D341Med (cell line): ENCODE measurements at regions not wholly inside any gene's neighbourhood (a gene's known extent, or its start where the extent isn't known, plus 50 kb on each side); places are given as distances from the start of the nearest gene placed in this dataset.

ENCODE experiments used
- DNase-seq: peaks from one replicate; pipeline ENCODE4 v3.0.0; 2012; ENCODE audit warnings: low spot score

DNA sequence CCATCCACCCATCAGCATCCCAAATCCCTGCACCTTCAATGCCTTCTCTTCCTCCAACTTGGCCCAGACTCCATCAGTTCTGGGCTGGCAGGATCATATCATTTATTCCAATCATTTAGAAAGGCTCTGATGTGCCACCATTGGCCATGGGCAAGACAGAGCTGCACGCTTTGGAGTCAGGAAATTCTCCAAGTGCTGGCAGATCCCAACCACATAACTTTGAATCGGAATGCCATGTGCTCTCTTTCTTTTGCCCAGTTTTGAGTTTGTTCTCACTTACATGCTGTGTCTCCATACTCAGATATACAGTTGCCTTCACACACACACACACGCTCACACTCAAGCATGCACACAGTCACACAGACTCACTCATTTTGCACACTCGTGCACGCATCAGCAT lies 85.7 kb upstream of the GHITM start:
- no peak for DNase-seq

- DNase-seq = no peak
Observed at GRCh38 chr10:84054743-84055142, 84.6 kb upstream of the GHITM start.

GRCh38 chr10:84059526-84059925 lies 79.8 kb upstream of the GHITM start:
- DNase-seq = no peak

- DNase-seq = no peak
Observed at GRCh38 chr10:84063440-84063839, 75.9 kb upstream of the GHITM start.

DNA sequence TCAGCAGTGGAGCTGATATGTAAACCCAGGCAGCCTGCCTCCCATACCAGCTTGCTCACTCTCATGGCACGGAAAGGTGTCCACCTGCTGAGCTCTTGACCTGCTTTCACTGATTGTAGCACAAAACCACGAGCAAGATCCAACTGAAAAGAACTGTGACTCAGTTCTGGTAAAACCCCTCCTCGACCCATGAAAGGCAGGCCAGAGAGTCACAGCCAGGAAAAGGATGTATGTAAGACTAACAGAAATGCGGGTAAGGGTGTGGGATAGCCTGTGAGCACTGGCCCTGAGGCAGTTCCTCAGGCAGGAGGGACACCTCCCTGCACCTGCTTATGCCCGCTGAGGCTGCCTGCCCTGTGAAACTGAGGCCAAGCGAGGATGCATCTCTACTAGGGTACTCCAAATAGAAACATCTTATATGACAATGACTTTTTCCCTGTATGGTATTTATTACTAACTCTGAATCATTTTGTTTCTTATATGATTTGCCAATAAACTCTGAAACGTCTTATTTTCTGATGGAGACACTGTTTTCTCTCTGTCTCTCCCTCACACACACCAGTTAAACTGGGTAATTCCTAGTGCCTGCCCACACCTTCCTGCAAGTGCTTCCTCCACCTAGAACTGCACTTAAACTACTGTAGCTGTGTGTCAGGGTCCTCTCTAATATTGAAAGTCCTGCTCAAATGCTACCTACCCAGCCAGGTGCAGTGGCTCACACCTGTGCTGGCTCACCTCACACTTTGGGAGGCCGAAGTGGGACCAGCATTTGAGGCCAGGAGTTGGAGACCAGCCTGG lies 73.3 kb upstream of the GHITM start:
- no peak for DNase-seq

GRCh38 chr10:84074521-84074920 lies 64.8 kb upstream of the GHITM start:
- no peak for DNase-seq

DNA sequence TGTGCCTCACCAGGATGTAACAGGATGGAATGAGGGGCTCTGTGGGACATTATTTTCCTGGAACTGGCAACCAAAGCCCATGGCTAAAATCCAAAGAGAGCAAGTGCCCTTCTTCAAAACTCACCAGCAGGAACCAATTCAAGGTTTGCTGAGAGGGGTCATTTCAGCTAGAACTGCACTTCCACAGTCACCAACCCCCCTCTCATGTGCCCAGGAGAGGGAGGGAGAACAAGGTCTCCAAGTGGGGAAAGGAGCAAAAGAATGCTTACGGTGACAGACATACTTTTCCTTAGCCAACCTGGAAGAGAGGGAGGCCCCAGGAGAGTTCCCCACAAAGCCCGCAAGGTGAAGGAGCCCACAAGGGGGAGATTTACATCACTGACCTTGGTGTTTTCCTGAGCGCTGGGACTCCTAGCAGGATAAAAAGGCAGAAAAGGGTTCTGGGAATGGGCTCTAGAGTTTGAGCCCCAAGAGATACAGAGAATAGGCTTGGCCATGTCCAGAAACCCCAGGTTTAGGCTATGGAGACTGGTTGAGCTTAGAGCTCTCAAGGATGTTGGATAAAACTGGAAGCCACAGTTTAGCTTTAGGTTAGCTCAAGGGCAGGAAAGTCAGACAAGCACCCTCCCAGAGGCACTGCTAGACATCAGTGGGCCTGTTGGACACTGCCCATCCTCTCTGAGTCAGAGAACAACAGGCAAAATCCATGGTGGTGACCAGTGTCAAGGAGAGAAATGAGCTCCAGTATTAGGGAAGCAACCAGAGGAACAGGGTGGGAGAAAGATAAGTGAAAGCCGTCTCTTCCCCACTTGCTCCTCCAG lies 63.9 kb upstream of the GHITM start:
- DNase-seq = no peak

GRCh38 chr10:84076047-84076388 lies 63.3 kb upstream of the GHITM start:
- DNase-seq = no peak

DNA sequence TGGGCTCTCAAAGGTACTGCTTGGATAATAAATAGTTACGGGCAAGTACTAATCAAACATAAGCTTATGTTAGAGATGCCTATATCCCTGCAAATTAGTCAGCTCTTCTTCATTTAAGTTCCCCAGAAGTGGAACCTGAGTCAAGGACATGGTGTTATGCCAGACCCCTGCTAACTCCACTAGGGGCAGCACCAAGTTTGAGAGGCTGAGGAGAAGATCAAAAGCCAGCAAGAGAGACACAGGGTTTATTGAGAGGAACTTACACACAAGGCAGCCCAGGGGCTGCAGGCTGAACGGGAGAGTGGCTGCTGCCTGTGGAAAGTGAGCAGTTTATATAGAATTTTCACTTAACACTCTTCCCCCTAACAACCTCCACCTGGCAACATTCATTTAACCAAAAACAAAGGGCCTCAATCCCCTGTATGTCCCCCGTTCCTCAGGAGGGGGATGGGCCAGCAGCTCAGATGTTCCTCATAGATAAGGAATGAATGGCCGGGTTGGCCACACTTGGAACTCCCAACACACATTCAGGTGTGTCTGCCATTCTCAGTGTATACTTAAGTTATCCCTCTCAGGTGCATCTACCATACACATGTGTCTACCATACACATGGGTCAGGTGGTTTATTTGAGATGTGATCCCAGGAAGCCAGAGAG lies 62.6 kb upstream of the GHITM start:
- no peak for DNase-seq

- no peak for DNase-seq
Observed at GRCh38 chr10:84077768-84078167, 61.5 kb upstream of the GHITM start.

- no peak for DNase-seq
Observed at GRCh38 chr10:84078771-84079170, 60.5 kb upstream of the GHITM start.

- no peak for DNase-seq
Observed at GRCh38 chr10:84084342-84084741, 55.0 kb upstream of the GHITM start.

- DNase-seq = no peak
Observed at GRCh38 chr10:84087202-84087601, 52.1 kb upstream of the GHITM start.

GRCh38 chr10:84088626-84089025 lies 50.7 kb upstream of the GHITM start:
- no peak for DNase-seq

DNA sequence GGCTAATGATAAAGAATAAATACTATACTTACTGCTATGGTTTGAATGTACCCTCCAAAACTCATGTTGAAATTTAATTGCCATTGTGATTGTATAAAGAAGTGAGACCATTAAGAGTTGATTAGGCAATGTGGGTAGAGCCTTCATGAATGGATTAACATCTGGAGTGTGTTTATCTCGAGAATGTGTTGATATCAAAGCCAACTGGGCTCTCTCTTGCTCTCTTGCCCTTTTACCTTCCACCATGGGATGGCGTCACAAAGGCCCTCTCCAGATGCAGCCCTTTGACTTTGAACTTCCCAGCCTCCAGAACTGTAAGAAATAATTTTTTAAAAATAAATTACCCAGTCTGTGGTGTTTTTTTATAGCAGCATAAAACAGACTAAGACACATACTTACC lies 50.1 kb upstream of the GHITM start:
- DNase-seq = no peak
